Neuronal stem cell (in vitro differentiated cells): ENCODE measurements at regions not wholly inside any gene's neighbourhood (a gene's known extent, or its start where the extent isn't known, plus 50 kb on each side); places are given as distances from the start of the nearest gene placed in this dataset.
"Not testable (repeated sequence)": the region's sequence is repeated elsewhere in the genome, so short reads cannot be mapped to it uniquely, and the experiment has no call there.

ENCODE experiments used
- DNase-seq: peaks from one replicate; pipeline ENCODE4 v3.0.0-alpha.2; 2013; ENCODE audit warnings: low spot score
- H2AFZ ChIP-seq: one replicate; pipeline ENCODE4 v1.6.1; 2013; ENCODE audit warnings: mild to moderate bottlenecking, low read length, inconsistent platforms
- H2AK5ac ChIP-seq: 2 replicates; pipeline ENCODE4 v1.6.1; 2013; ENCODE audit warnings: low read depth, mild to moderate bottlenecking, inconsistent platforms, low read length, moderate library complexity, mixed read lengths
- H2BK120ac ChIP-seq: 2 replicates; pipeline ENCODE4 v1.6.1; 2013; ENCODE audit warnings: low read depth, mild to moderate bottlenecking, inconsistent platforms, low read length, moderate library complexity, mixed read lengths
- H2BK12ac ChIP-seq: one replicate; pipeline ENCODE4 v1.6.1; 2013; ENCODE audit warnings: low read length, inconsistent platforms
- H2BK15ac ChIP-seq: 2 replicates; pipeline ENCODE4 v1.6.1; 2013; ENCODE audit warnings: mild to moderate bottlenecking, low read length, inconsistent platforms, mixed read lengths
- H2BK5ac ChIP-seq: one replicate; pipeline ENCODE4 v1.6.1; 2013; ENCODE audit warnings: inconsistent platforms, mild to moderate bottlenecking, low read length, moderate library complexity
- H3K14ac ChIP-seq: one replicate; pipeline ENCODE4 v1.6.1; 2013; ENCODE audit warnings: low read length, inconsistent platforms
- H3K18ac ChIP-seq: 2 replicates; pipeline ENCODE4 v1.6.1; 2013; ENCODE audit warnings: low read length, inconsistent platforms
- H3K23ac ChIP-seq: 2 replicates; pipeline ENCODE4 v1.6.1; 2013; ENCODE audit warnings: low read depth, mild to moderate bottlenecking, mixed read lengths, low read length, inconsistent platforms; ENCODE audit not compliant: poor library complexity
- H3K27ac ChIP-seq: replicated peaks from 3 replicates; pipeline ENCODE4 v1.5.1; 2013; ENCODE audit warnings: low read length, inconsistent platforms
- H3K27me3 ChIP-seq, 3 experiments: 2 replicates each; pipeline ENCODE4 v1.6.1; 2013; ENCODE audit warnings: low read length in 3 of 3, mild to moderate bottlenecking in 2 of 3, inconsistent platforms in 1 of 3, low read depth in 1 of 3, mixed read lengths in 1 of 3, moderate library complexity in 1 of 3; ENCODE audit not compliant: control insufficient read depth in 3 of 3, insufficient read depth in 3 of 3
- H3K36me3 ChIP-seq, 2 donors: replicated peaks in 1 of 2; 2 replicates each; pipeline ENCODE4 v1.6.1; 2013; ENCODE audit warnings: low read length in 2 of 2; ENCODE audit not compliant: control insufficient read depth in 2 of 2, insufficient read depth in 2 of 2
- H3K4ac ChIP-seq: 2 replicates; pipeline ENCODE4 v1.6.1; 2013; ENCODE audit warnings: inconsistent platforms, mild to moderate bottlenecking, low read length, moderate library complexity
- H3K4me1 ChIP-seq, 2 donors: 1 replicate in 1 of 2; 2 replicates in 1 of 2; pipeline ENCODE4 v1.6.1; 2013; ENCODE audit warnings: low read length in 2 of 2, low read depth in 1 of 2; ENCODE audit not compliant: control insufficient read depth in 2 of 2, insufficient read depth in 1 of 2
- H3K4me2 ChIP-seq: one replicate; pipeline ENCODE4 v1.6.1; 2013; ENCODE audit warnings: mild to moderate bottlenecking, low read length, inconsistent platforms; ENCODE audit not compliant: insufficient read depth, poor library complexity, severe bottlenecking
- H3K4me3 ChIP-seq, 2 donors: 2 replicates each; pipeline ENCODE4 v1.5.1; 2013; ENCODE audit warnings: low read length in 2 of 2, mild to moderate bottlenecking in 2 of 2, inconsistent platforms in 1 of 2, moderate library complexity in 1 of 2
- H3K79me1 ChIP-seq: one replicate; pipeline ENCODE4 v1.6.1; 2013; ENCODE audit warnings: low read depth, mild to moderate bottlenecking, inconsistent platforms, low read length, moderate library complexity
- H3K9ac ChIP-seq: one replicate; pipeline ENCODE4 v1.6.1; 2013; ENCODE audit warnings: mild to moderate bottlenecking, low read depth, low read length, inconsistent platforms; ENCODE audit not compliant: poor library complexity
- H3K9me3 ChIP-seq, 2 donors: replicated peaks in 1 of 2; 2 replicates each; pipeline versions ENCODE3 to v1.6.1; 2013; ENCODE audit warnings: low read length in 2 of 2, mild to moderate bottlenecking in 2 of 2, inconsistent platforms in 1 of 2, low read depth in 1 of 2, mixed read lengths in 1 of 2, moderate library complexity in 1 of 2; ENCODE audit not compliant: control insufficient read depth in 2 of 2, insufficient read depth in 1 of 2
- H4K8ac ChIP-seq: one replicate; pipeline ENCODE4 v1.6.1; 2013; ENCODE audit warnings: low read depth, mild to moderate bottlenecking, inconsistent platforms, low read length, moderate library complexity
- H4K91ac ChIP-seq: one replicate; pipeline ENCODE4 v1.6.1; 2013; ENCODE audit warnings: low read length, low read depth, mild to moderate bottlenecking, inconsistent platforms; ENCODE audit not compliant: poor library complexity
- WGBS, 2 donors: extraction: QIAGEN DNeasy Blood & Tissue Kit; methylation state at CpG; one replicate each; pipeline ENCODE4 v1.1.7; 2013; ENCODE audit warnings: missing lambda C conversion rate in 2 of 2, mixed read lengths in 1 of 2; ENCODE audit not compliant: insufficient read length in 2 of 2, insufficient replicate concordance in 1 of 2; ENCODE audit errors: extremely low coverage in 2 of 2; 5-methylcytosine and 5-hydroxymethylcytosine counted together

- Histone ChIP-seq H2BK15ac (no peak overlapping the region), H2BK120ac (no peak overlapping the region), H3K23ac (no peak overlapping the region), H2AFZ (no peak overlapping the region), H2BK12ac (no peak overlapping the region), H3K18ac (no peak overlapping the region), H3K9ac (no peak overlapping the region), H3K14ac (no peak overlapping the region), H3K27me3 (no peaks in the 10 kb centered on the region), H3K4ac (no peak overlapping the region), H3K27ac (no peak overlapping the region), H3K9me3 (no peaks in the 10 kb centered on the region), H4K91ac (no peak overlapping the region), H2BK5ac (no peak overlapping the region), H2AK5ac (no peak overlapping the region), H3K4me1 (no peaks in the 10 kb centered on the region), H3K4me3 (no peak overlapping the region), H3K4me2 (no peak overlapping the region), H3K36me3 (no peaks in the 10 kb centered on the region), H4K8ac (no peak overlapping the region), H3K79me1 (no peaks in the 10 kb centered on the region)
- DNase-seq = no peak
Measured at GRCh38 chrX:16357902-16358301, 190.6 kb downstream of the MAGEB17 start.

- H3K4me2 ChIP-seq, H4K8ac ChIP-seq, H2AK5ac ChIP-seq, H3K79me1 ChIP-seq, DNase-seq, H3K4ac ChIP-seq, H2BK15ac ChIP-seq, H3K14ac ChIP-seq, H3K9ac ChIP-seq, H2AFZ ChIP-seq, H3K23ac ChIP-seq, H3K4me1 ChIP-seq, H2BK5ac ChIP-seq, H3K27me3 ChIP-seq, H3K36me3 ChIP-seq, H3K4me3 ChIP-seq, H3K9me3 ChIP-seq, H4K91ac ChIP-seq, H2BK120ac ChIP-seq, H2BK12ac ChIP-seq, H3K18ac ChIP-seq, H3K27ac ChIP-seq: not testable (repeated sequence)
- no CpG with 5 or more reads among the region's 15 CpGs for WGBS, 2 donors
Measured at GRCh38 chrX:16360056-16360455, 192.8 kb downstream of the MAGEB17 start.

- H3K4me2 ChIP-seq = no peak overlapping the region
Measured at GRCh38 chrX:16368696-16369095, 201.4 kb downstream of the MAGEB17 start.

GRCh38 chrX:16376056-16376455, 208.8 kb downstream of the MAGEB17 start:
- H3K9me3 ChIP-seq = no peaks in the 10 kb centered on the region
- no peak overlapping the region for H2BK5ac ChIP-seq
- WGBS, 2 donors = no CpG with 5 or more reads among the region's 2 CpGs
- H3K4me1 ChIP-seq = no peaks in the 10 kb centered on the region
- DNase-seq = no peak
- H3K36me3 ChIP-seq = no peaks in the 10 kb centered on the region
- no peak overlapping the region for H2BK120ac ChIP-seq
- H2AFZ ChIP-seq = no peak overlapping the region
- H2BK15ac ChIP-seq = no peak overlapping the region
- H3K18ac ChIP-seq = no peak overlapping the region
- H2AK5ac ChIP-seq = no peak overlapping the region
- H3K4me2 ChIP-seq = no peak overlapping the region
- H3K14ac ChIP-seq = no peak overlapping the region
- H2BK12ac ChIP-seq = no peak overlapping the region
- H3K23ac ChIP-seq = no peak overlapping the region
- H4K8ac ChIP-seq = no peak overlapping the region
- no peak overlapping the region for H3K4ac ChIP-seq
- H4K91ac ChIP-seq = no peak overlapping the region
- no peak overlapping the region for H3K27ac ChIP-seq
- no peaks in the 10 kb centered on the region for H3K27me3 ChIP-seq
- H3K9ac ChIP-seq = no peak overlapping the region
- no peaks in the 10 kb centered on the region for H3K79me1 ChIP-seq
- H3K4me3 ChIP-seq = no peak overlapping the region

More at GRCh38 chrX:16368696-16369095, 201.4 kb downstream of the MAGEB17 start:
- Histone ChIP-seq H4K91ac (no peak overlapping the region), H3K79me1 (no peaks in the 10 kb centered on the region), H2AFZ (no peak overlapping the region), H3K18ac (no peak overlapping the region), H2AK5ac (no peak overlapping the region), H2BK120ac (no peak overlapping the region), H3K36me3 (no peaks in the 10 kb centered on the region), H3K4me1 (no peaks in the 10 kb centered on the region), H3K27me3 (no peaks in the 10 kb centered on the region), H3K14ac (no peak overlapping the region), H3K9me3 (no peaks in the 10 kb centered on the region), H4K8ac (no peak overlapping the region), H2BK5ac (no peak overlapping the region), H3K27ac (no peak overlapping the region), H3K23ac (no peak overlapping the region), H2BK15ac (no peak overlapping the region), H2BK12ac (no peak overlapping the region), H3K4ac (no peak overlapping the region), H3K4me3 (no peak overlapping the region), H3K9ac (no peak overlapping the region)
- WGBS, 2 donors = no CpG with 5 or more reads among the region's 2 CpGs
- no peak for DNase-seq
